Mammary epithelial cell (primary cell): ENCODE measurements at regions not wholly inside any gene's neighbourhood (a gene's known extent, or its start where the extent isn't known, plus 50 kb on each side); places are given as distances from the start of the nearest gene placed in this dataset.

ENCODE experiments used
- CTCF ChIP-seq, 2 donors: IDR thresholded peaks in 1 of 2; conservative IDR thresholded peaks in 1 of 2; 2 replicates each; pipeline ENCODE4 v1.5.1; 2011 to 2012; ENCODE audit warnings: inconsistent platforms in 2 of 2, low read length in 2 of 2, mild to moderate bottlenecking in 2 of 2, control low read depth in 1 of 2, low read depth in 1 of 2; ENCODE audit not compliant: insufficient read depth in 1 of 2; ENCODE audit errors: extremely low read depth in 1 of 2
- EZH2 ChIP-seq: IDR thresholded peaks from 2 replicates; pipeline ENCODE4 v1.6.1; 2012; ENCODE audit warnings: low read length, inconsistent platforms, borderline replicate concordance

GRCh38 chr2:181252262-181253148 is 204.7 kb upstream of the ITGA4 start:
- TF ChIP-seq CTCF (conservative IDR thresholded peaks at IDR 0.05 in 1 of 2, IDR thresholded peaks at IDR 0.05 in 1 of 2; ENCODE audit: extremely low read depth in 1 of 2, insufficient read depth in 1 of 2, low read depth in 1 of 2, low read length in 2 of 2) (no peak), EZH2 (no peak)
